Stomach (tissue), 8 donors: ENCODE measurements at regions not wholly inside any gene's neighbourhood (a gene's known extent, or its start where the extent isn't known, plus 50 kb on each side); places are given as distances from the start of the nearest gene placed in this dataset.
A peak's percentile ranks its signal among the peaks of the same experiment; 100 is the strongest.

ENCODE experiments used
- DNase-seq, 2 donors: peaks; one replicate each; pipeline versions ENCODE4 v3.0.0 to v3.0.0-alpha.2; 2013 to 2019
- H3K27ac ChIP-seq, 5 donors: fragments of 200-600 bp in 4 of 5; sonication (generic) in 4 of 5; one replicate each; pipeline ENCODE4 v1.5.1; 2013 to 2019; ENCODE audit warnings: mild to moderate bottlenecking in 1 of 5, moderate library complexity in 1 of 5
- H3K27me3 ChIP-seq, 3 donors: fragments of 200-600 bp; sonication (generic); one replicate each; pipeline ENCODE4 v1.5.1; 2017 to 2019; ENCODE audit warnings: mixed run types in 1 of 3
- H3K36me3 ChIP-seq, 4 donors: fragments of 200-600 bp; sonication (generic); 1 replicate in 3 of 4; 2 replicates in 1 of 4; pipeline ENCODE4 v1.5.1; 2016 to 2019
- H3K4me1 ChIP-seq, 4 donors: fragments of 200-600 bp; sonication (generic); one replicate each; pipeline ENCODE4 v1.5.1; 2016 to 2019
- H3K4me3 ChIP-seq, 4 donors: fragments of 200-600 bp; sonication (generic) in 3 of 4; one replicate each; pipeline ENCODE4 v1.5.1; 2016 to 2019; ENCODE audit warnings: mild to moderate bottlenecking in 1 of 4
- H3K9me3 ChIP-seq, 4 donors: fragments of 200-600 bp; sonication (generic); one replicate each; pipeline ENCODE4 v1.5.1; 2016 to 2019
- CTCF ChIP-seq, 7 experiments: fragments of 450-650 bp in 4 of 7; fragments of 200-600 bp in 3 of 7; sonication (generic) in 3 of 7; IDR thresholded peaks; one replicate each; pipeline ENCODE4 v1.5.1; 2016 to 2019; ENCODE audit warnings: antibody characterized with exemption in 7 of 7, control low read depth in 2 of 7, mild to moderate bottlenecking in 1 of 7
- EP300 ChIP-seq: sonication (generic); formaldehyde crosslinking; IDR thresholded peaks from one replicate; pipeline ENCODE4 v1.6.1; 2017; ENCODE audit warnings: antibody characterized with exemption
- POLR2A ChIP-seq, 4 donors: fragments of 450-650 bp; IDR thresholded peaks; one replicate each; pipeline ENCODE4 v1.6.1; 2016; ENCODE audit warnings: antibody characterized with exemption in 4 of 4, control low read depth in 2 of 4, mild to moderate bottlenecking in 1 of 4, moderate library complexity in 1 of 4
- POLR2AphosphoS5 ChIP-seq, 3 donors: sonication (generic); formaldehyde crosslinking; IDR thresholded peaks; one replicate each; pipeline ENCODE4 v1.6.1; 2016; ENCODE audit warnings: antibody characterized with exemption in 3 of 3
- WGBS, 5 donors: extraction: QIAGEN DNeasy Blood & Tissue Kit in 3 of 5; methylation state at CpG; one replicate each; pipeline versions ENCODE4 v1.1.5 to v1.1.7; 2013 to 2018; 5-methylcytosine and 5-hydroxymethylcytosine counted together
- intact Hi-C: fragments of 100-400 bp; cut with DNase I; formaldehyde crosslinking; loops from one replicate; pipeline ENCODE4 v1.15.1; 2023; ENCODE audit warnings: low total_unique reads
- donor health status: healthy with polysubstance abuse.
- donor health status: Bipolar disorder and iron deficiency.
- donor health status: healthy.

GRCh38 chr1:76003946-76004345, 70.6 kb upstream of the ST6GALNAC3 start:
- TF ChIP-seq EP300 (no peak), POLR2A (IDR thresholded peaks at IDR 0.05) (no peak), CTCF (IDR thresholded peaks at IDR 0.05) (no peak), POLR2AphosphoS5 (IDR thresholded peaks at IDR 0.05) (no peak)
- WGBS, 5 donors: 91 to 100% (median 100%) methylated on average over 1 of the region's 1 CpG
- DNase-seq: no peak

DNA sequence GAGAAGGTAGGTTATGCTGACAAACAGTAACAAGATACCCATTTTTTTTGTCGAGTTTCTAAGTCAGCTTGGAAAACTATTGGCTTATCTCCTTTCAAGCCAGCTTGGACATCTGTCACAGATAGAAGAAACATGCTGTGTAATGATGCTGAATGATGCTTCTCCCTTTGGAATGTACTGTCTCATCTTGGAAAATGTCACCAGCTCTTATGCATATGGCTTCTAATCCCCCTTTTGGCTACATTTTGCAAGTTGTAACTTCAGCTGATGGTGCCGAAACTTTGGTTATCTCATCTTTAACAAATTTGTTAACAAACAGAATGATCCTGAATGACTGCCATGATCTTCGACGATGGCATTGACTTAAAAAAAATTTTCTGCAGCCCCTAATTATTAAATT, 68.8 kb upstream of the ST6GALNAC3 start:
- Histone ChIP-seq H3K9me3 (no peaks in the 10 kb centered on the region), H3K4me3 (no peak overlapping the region), H3K4me1 (peaks cover 0 to 7% (median 0%) of the 10 kb centered on the region in 4 donors), H3K36me3 (no peaks in the 10 kb centered on the region), H3K27me3 (no peaks in the 10 kb centered on the region), H3K27ac (no peak overlapping the region)
- peak in 1 of 2 donors; percentile 49 for DNase-seq
- 54 to 75% (median 67%) methylated on average over 4 of the region's 4 CpGs for WGBS, 5 donors
- intact Hi-C loops: no loop called here
- no peak for TF ChIP-seq EP300
- TF ChIP-seq POLR2A (IDR thresholded peaks at IDR 0.05): no peak
- TF ChIP-seq CTCF (IDR thresholded peaks at IDR 0.05): no peak
- no peak for TF ChIP-seq POLR2AphosphoS5 (IDR thresholded peaks at IDR 0.05)

More at GRCh38 chr1:76003946-76004345, 70.6 kb upstream of the ST6GALNAC3 start:
- Histone ChIP-seq H3K27me3 (no peaks in the 10 kb centered on the region), H3K27ac (no peak overlapping the region), H3K4me3 (no peak overlapping the region), H3K9me3 (no peaks in the 10 kb centered on the region), H3K4me1 (peaks cover 0 to 7% (median 0%) of the 10 kb centered on the region in 4 donors), H3K36me3 (no peaks in the 10 kb centered on the region)
- intact Hi-C loops: no loop called here

DNA sequence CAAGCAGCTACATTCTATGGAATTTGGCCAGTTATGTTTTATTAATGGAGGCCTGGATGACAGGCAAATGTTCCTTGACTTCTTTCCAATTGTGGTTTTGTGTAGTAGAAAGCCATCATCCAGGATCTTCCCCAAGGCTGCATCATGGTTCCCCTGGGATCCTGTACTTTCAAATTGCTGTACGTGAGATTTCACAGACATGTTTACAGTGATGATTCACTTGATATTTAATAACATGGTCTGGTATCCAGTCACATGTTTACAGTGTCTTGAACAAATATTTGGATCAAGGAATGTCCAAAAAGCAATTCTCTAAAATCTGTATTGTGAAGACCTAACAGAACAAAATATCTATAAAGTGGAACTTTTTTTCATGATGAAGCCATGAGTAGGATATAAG, 68.3 kb upstream of the ST6GALNAC3 start:
- 49 to 70% (median 64%) methylated on average over 1 of the region's 1 CpG for WGBS, 5 donors

GRCh38 chr1:76010802-76011201, 63.7 kb upstream of the ST6GALNAC3 start:
- TF ChIP-seq POLR2AphosphoS5 (IDR thresholded peaks at IDR 0.05) (no peak), CTCF (IDR thresholded peaks at IDR 0.05) (no peak), POLR2A (IDR thresholded peaks at IDR 0.05) (no peak), EP300 (no peak)
- Histone ChIP-seq H3K36me3 (no peaks in the 10 kb centered on the region), H3K27ac (no peak overlapping the region), H3K27me3 (no peaks in the 10 kb centered on the region), H3K4me1 (peaks cover 0 to 5% (median 0%) of the 10 kb centered on the region in 4 donors), H3K9me3 (no peaks in the 10 kb centered on the region), H3K4me3 (no peak overlapping the region)
- WGBS, 5 donors: 84 to 92% (median 86%) methylated on average over 4 of the region's 4 CpGs
- no peak for DNase-seq
- intact Hi-C loops: no loop called here

More for the DNA sequence above, 68.3 kb upstream of the ST6GALNAC3 start:
- H3K36me3 ChIP-seq: no peaks in the 10 kb centered on the region
- H3K4me3 ChIP-seq: no peak overlapping the region
- peaks cover 0 to 7% (median 0%) of the 10 kb centered on the region in 4 donors for H3K4me1 ChIP-seq
- no peaks in the 10 kb centered on the region for H3K27me3 ChIP-seq
- peak in 1 of 2 donors; percentile 85 for DNase-seq
- H3K27ac ChIP-seq: no peak overlapping the region
- intact Hi-C loops: no loop called here
- no peaks in the 10 kb centered on the region for H3K9me3 ChIP-seq
- TF ChIP-seq EP300 (no peak), CTCF (IDR thresholded peaks at IDR 0.05) (no peak), POLR2AphosphoS5 (IDR thresholded peaks at IDR 0.05) (no peak), POLR2A (IDR thresholded peaks at IDR 0.05) (no peak)
